GM06990 (cell line): ENCODE measurements at regions not wholly inside any gene's neighbourhood (a gene's known extent, or its start where the extent isn't known, plus 50 kb on each side); places are given as distances from the start of the nearest gene placed in this dataset.

Experiments used
- DNase-seq: peaks from one replicate; pipeline ENCODE4 v3.0.0-alpha.2; 2011; ENCODE audit not compliant: insufficient read length; ENCODE audit errors: extremely low read depth
- H3K27me3 ChIP-seq: replicated peaks from 2 replicates; pipeline ENCODE4 v1.6.0; 2011; ENCODE audit warnings: low read length; ENCODE audit not compliant: control insufficient read depth, insufficient read depth
- H3K36me3 ChIP-seq: 2 replicates; pipeline ENCODE4 v1.5.1; 2011; ENCODE audit warnings: low read length; ENCODE audit not compliant: control insufficient read depth, insufficient read depth
- H3K4me3 ChIP-seq: replicated peaks from 2 replicates; pipeline ENCODE4 v1.5.1; 2011; ENCODE audit warnings: low read depth, mild to moderate bottlenecking, control low read depth, low read length
- TF ChIP-seq, protein P1 (sequence below): IDR thresholded peaks from 2 replicates; pipeline ENCODE4 v1.5.1; 2011; ENCODE audit warnings: low read length, control low read depth, mild to moderate bottlenecking, inconsistent platforms; ENCODE audit not compliant: insufficient read depth, poor library complexity, severe bottlenecking

DNA sequence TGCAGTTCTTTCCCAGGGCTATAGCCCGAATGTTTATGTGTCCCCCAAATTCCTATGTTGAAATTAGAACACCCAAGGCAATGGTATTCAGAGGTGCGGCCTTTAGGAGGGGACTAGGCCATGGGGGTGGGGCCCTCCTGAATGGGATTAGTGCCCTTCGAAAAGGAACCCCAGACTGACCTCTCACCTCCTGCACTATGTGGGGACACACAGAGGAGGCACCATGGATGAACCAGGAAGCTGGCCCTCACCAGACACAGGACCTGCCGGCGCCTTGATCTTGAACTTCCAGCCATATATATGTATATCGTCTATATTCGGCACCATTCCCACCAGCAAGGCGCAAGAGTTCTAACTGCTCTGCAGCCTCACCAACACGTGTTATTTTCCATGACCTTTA, 101.5 kb upstream of the BHLHE23 start:
- TF ChIP-seq, protein P1, sequence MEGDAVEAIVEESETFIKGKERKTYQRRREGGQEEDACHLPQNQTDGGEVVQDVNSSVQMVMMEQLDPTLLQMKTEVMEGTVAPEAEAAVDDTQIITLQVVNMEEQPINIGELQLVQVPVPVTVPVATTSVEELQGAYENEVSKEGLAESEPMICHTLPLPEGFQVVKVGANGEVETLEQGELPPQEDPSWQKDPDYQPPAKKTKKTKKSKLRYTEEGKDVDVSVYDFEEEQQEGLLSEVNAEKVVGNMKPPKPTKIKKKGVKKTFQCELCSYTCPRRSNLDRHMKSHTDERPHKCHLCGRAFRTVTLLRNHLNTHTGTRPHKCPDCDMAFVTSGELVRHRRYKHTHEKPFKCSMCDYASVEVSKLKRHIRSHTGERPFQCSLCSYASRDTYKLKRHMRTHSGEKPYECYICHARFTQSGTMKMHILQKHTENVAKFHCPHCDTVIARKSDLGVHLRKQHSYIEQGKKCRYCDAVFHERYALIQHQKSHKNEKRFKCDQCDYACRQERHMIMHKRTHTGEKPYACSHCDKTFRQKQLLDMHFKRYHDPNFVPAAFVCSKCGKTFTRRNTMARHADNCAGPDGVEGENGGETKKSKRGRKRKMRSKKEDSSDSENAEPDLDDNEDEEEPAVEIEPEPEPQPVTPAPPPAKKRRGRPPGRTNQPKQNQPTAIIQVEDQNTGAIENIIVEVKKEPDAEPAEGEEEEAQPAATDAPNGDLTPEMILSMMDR: no peak
- Histone ChIP-seq H3K36me3 (no peaks in the 10 kb centered on the region), H3K27me3 (no peaks in the 10 kb centered on the region; the same call in 1 of the 2 replicates), H3K4me3 (no peak overlapping the region)
- DNase-seq: no peak

DNA sequence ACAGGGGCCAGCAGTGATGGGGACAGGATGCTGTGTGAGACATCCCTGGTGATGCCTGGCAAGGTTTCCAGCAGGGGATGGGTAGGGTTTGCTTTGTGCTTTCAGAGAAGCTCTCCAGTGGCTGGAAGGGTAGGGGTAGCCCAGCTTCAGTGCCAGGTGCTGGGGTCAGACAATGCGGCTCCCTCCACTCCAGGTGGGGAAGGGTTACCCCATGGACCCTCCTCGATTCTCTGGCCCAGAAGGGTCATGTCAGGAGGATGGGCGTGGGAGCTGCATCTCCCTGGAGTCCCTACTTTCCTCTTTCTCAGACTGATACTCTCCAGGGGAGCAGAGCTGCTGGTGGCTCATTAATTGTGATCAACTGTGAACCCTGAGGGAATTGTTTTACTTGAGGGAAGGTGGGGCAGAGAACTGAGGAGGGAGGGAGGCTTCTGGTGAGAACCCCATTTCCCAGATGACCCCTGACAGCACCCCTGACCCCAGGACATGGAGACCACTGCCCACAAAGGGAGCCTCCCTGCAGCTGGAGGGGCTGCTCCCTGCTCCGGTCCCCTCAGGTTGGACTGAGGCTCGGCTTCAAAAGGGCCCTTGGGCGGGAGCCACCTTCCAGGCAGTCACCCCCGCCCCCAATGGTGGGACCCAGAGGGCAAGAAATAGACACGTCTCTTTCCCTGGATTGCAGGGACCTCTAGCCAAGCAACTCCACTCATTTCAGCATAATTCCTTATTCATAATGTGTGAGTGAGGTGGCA, 100.9 kb upstream of the BHLHE23 start:
- Histone ChIP-seq H3K4me3 (no peak overlapping the region), H3K36me3 (no peaks in the 10 kb centered on the region), H3K27me3 (no peaks in the 10 kb centered on the region; the same call in 1 of the 2 replicates)
- no peak for DNase-seq
- TF ChIP-seq, protein P1: no peak

DNA sequence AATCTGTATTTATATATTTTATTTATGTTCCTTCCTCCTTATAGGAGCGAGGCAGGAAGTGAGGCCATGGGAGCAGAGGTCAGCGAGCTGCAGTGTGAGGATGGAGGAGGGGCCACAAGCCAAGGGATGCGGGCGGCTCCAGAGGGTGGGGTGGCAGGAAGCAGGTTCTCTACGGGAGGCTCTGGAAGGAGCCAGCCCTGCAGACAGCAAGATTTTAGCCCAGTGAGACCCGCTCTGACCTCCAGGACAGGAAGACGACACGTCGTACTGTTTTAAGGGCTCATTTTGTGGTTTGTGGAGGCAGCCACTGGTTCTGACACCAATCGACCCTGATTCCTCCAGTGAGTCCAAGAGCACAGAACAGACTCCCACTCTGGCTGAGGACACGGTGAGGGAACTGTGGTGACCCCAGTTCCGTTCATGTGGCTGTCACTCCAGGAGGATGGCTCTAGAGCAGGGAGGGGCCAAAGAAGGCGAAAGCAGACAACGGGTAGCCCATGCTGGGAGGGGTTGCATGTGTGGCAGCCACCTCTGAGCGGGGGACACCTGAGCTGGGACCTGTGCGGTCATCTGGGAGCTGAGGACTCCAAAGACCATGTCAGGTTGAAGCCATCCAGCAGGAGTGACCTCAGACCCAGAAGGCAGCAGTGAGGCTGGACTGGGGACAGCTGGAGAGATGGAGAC, 100.1 kb upstream of the BHLHE23 start:
- Histone ChIP-seq H3K4me3 (no peak overlapping the region), H3K36me3 (no peaks in the 10 kb centered on the region), H3K27me3 (no peaks in the 10 kb centered on the region; the same call in 1 of the 2 replicates)
- TF ChIP-seq, protein P1: no peak
- no peak for DNase-seq

DNA sequence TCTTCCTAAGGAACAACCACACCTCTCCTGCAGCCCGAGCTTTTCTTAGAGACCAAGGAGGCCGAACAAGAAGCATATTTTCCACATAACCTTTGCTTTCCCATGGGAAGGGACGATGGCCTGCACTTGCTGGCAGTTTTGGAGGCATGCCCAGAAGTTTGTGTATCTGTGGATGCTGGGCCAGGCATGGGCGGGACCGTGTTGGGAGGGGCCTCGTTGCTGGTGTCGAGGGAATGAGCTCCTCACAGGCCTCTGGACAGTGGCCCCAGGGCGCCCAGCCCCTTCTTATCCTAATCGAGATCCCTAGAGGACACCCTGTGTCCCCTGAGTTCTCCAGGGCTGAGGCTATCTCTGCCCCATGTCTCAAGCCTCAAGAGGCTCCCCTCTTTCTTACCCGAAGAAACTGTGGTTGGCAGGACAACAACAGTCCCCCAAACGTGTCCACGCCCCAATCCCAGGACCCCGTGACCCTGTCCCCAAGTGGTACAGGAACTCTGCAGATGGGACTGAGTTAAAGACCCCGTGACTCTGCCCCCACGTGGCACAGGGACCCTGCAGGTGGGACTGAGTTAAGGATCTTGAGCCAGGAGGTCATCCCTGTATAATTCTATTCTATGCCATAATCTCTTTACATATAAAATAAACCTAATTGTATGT, 99.5 kb upstream of the BHLHE23 start:
- TF ChIP-seq, protein P1: no peak

DNA sequence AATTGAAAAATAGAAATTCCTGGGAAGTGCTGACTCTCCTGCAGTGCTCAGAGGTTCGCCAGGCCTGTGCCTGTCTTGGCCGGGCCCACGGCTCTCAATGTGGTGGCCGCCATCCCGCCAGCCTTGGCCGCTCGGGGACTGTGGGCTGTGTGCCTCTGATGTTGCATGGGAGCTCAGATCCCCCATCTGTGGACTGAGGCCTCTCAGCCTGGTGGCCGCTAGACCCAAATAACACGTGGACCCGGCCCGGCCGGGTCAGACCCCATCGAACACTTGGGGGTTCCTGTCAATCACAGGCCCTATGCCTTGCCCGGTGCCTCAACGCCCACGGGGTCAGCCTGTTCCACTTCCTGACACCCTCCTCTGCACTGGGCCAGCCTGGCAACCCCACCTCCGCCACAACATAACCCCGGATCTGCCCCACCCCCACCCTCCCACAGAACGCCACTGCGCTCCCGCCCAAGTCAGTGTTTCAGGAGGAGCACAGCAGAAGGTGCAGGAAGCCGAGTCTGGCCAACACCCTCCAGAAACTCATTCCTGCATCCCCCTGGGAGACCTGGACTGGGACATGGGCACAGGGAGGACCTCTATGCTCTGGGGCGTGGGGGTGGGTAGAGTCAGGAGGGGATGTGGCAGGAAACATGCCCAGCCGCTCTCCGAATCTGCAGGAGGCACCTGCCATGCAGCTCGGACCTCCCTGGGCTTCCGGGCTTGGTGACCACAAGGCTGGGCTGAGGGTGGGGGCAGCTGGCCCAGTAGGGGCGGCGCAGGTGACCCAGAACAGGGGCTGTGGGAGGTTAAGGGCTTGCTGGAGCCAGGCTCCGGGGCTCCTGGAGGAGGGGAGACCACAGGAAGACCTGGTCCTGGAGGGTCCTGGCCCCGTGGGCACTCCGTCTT, 98.7 kb upstream of the BHLHE23 start:
- H3K4me3 ChIP-seq: no peak overlapping the region
- TF ChIP-seq, protein P1: no peak
- H3K27me3 ChIP-seq: no peaks in the 10 kb centered on the region; the same call in 1 of the 2 replicates
- no peaks in the 10 kb centered on the region for H3K36me3 ChIP-seq
- no peak for DNase-seq

More for the DNA sequence above, 99.5 kb upstream of the BHLHE23 start:
- DNase-seq: no peak
- H3K27me3 ChIP-seq: no peaks in the 10 kb centered on the region; the same call in 1 of the 2 replicates
- H3K4me3 ChIP-seq: no peak overlapping the region
- no peaks in the 10 kb centered on the region for H3K36me3 ChIP-seq
